Left ventricle myocardium inferior (tissue), 1 donor: ENCODE measurements at regions not wholly inside any gene's neighbourhood (a gene's known extent, or its start where the extent isn't known, plus 50 kb on each side); places are given as distances from the start of the nearest gene placed in this dataset.

Source experiments
- DNase-seq: peaks from one replicate; pipeline ENCODE4 v3.0.0-alpha.2; 2020
- H3K27ac ChIP-seq: fragments of 200-600 bp; replicated peaks from 2 replicates; pipeline ENCODE4 v1.8.0; 2021
- H3K27me3 ChIP-seq: fragments of 200-600 bp; 2 replicates; pipeline ENCODE4 v1.8.0; 2021; ENCODE audit warnings: low read depth
- H3K36me3 ChIP-seq: fragments of 200-600 bp; 2 replicates; pipeline ENCODE4 v1.8.0; 2021
- H3K4me1 ChIP-seq: fragments of 200-600 bp; 2 replicates; pipeline ENCODE4 v1.8.0; 2021
- H3K4me3 ChIP-seq: fragments of 200-600 bp; 2 replicates; pipeline ENCODE4 v1.8.0; 2021; ENCODE audit warnings: mild to moderate bottlenecking, moderate library complexity
- H3K9me3 ChIP-seq: fragments of 200-600 bp; replicated peaks from 2 replicates; pipeline ENCODE4 v1.8.0; 2021
- intact Hi-C: fragments of 100-400 bp; cut with micrococcal nuclease; formaldehyde crosslinking; loops from one replicate; pipeline ENCODE4 v1.11.0; 2022
- TF ChIP-seq, protein P1 (sequence below): fragments of 200-600 bp; IDR thresholded peaks from 2 replicates; pipeline ENCODE4 v1.8.0; 2021; ENCODE audit warnings: antibody characterized with exemption, mild to moderate bottlenecking, borderline replicate concordance
- donor health status: DM: no; HTN: yes; CAD: no; lungs with severe emphysema.

DNA sequence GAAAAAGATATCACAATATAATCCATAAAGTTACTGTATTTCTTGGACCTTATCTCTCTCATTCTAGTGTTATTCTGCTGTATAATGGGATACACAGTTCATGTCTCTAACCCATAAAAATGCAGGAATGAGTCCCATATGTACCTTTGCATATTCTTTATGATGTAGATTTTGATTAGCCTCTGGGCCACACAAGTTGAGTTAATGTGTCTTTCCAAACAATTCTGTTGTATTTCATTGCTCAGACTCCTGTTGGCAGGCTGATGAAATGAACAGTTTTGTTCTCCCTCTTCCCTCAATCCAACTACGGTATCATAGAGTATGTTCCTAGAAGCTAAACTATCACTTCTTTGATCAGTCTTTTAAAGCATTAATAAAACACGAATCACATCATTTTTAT, 113.2 kb upstream of the SATB2 start:
- TF ChIP-seq, protein P1, sequence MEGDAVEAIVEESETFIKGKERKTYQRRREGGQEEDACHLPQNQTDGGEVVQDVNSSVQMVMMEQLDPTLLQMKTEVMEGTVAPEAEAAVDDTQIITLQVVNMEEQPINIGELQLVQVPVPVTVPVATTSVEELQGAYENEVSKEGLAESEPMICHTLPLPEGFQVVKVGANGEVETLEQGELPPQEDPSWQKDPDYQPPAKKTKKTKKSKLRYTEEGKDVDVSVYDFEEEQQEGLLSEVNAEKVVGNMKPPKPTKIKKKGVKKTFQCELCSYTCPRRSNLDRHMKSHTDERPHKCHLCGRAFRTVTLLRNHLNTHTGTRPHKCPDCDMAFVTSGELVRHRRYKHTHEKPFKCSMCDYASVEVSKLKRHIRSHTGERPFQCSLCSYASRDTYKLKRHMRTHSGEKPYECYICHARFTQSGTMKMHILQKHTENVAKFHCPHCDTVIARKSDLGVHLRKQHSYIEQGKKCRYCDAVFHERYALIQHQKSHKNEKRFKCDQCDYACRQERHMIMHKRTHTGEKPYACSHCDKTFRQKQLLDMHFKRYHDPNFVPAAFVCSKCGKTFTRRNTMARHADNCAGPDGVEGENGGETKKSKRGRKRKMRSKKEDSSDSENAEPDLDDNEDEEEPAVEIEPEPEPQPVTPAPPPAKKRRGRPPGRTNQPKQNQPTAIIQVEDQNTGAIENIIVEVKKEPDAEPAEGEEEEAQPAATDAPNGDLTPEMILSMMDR: no peak
- Histone ChIP-seq H3K4me1 (no peaks in the 10 kb centered on the region), H3K27ac (no peak overlapping the region), H3K36me3 (no peaks in the 10 kb centered on the region), H3K27me3 (peaks cover 7% of the 10 kb centered on the region), H3K4me3 (no peak overlapping the region), H3K9me3 (no peaks in the 10 kb centered on the region)
- no peak for DNase-seq
- intact Hi-C loops: no loop called here

DNA sequence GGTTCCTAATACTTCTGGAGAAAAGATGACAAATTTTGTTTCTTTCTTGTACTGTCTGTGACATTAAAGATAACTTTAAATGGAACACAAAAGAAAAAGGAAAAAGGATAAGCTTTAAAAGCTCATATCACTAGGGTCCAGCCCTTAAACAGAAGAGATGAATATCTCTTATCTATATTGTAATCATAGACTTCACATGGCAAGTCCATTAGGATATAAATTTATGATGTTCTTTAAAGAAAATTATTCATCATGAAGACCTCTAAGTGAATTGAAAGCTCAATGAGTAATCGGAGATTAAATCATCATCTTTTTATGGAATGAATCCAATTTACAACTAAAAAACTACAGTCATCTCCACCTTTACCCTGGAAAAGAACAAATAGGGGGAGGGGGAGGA, 111.6 kb upstream of the SATB2 start:
- no peaks in the 10 kb centered on the region for H3K36me3 ChIP-seq
- no peak overlapping the region for H3K4me3 ChIP-seq
- DNase-seq: no peak
- TF ChIP-seq, protein P1: no peak
- intact Hi-C loops: no loop called here
- no peaks in the 10 kb centered on the region for H3K4me1 ChIP-seq
- no peaks in the 10 kb centered on the region for H3K9me3 ChIP-seq
- no peak overlapping the region for H3K27ac ChIP-seq
- peaks cover 7% of the 10 kb centered on the region for H3K27me3 ChIP-seq

DNA sequence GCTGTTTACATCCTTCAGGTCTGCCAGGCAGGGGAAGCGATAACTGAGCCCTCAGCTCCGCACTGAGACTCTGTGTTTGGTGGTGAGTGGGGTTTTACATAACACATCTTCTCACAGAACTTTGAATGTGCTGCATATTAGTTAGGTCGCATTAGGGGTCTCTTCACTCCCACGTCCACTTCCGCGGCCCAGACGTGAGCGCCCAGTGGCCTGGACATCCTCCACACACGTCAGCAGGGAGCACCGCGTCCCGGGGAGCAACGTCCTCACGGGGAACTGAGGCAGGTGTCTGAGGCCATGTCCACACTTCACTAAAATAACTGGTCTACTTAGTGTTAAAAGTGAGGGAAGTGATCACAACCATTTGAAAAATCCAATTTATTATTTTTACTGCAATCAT, 100.4 kb upstream of the SATB2 start:
- Histone ChIP-seq H3K36me3 (no peaks in the 10 kb centered on the region), H3K27ac (no peak overlapping the region), H3K9me3 (peaks cover 5% of the 10 kb centered on the region), H3K4me1 (no peaks in the 10 kb centered on the region), H3K27me3 (no peaks in the 10 kb centered on the region), H3K4me3 (no peak overlapping the region)
- no peak for DNase-seq
- TF ChIP-seq, protein P1: no peak
- intact Hi-C loops: no loop called here

DNA sequence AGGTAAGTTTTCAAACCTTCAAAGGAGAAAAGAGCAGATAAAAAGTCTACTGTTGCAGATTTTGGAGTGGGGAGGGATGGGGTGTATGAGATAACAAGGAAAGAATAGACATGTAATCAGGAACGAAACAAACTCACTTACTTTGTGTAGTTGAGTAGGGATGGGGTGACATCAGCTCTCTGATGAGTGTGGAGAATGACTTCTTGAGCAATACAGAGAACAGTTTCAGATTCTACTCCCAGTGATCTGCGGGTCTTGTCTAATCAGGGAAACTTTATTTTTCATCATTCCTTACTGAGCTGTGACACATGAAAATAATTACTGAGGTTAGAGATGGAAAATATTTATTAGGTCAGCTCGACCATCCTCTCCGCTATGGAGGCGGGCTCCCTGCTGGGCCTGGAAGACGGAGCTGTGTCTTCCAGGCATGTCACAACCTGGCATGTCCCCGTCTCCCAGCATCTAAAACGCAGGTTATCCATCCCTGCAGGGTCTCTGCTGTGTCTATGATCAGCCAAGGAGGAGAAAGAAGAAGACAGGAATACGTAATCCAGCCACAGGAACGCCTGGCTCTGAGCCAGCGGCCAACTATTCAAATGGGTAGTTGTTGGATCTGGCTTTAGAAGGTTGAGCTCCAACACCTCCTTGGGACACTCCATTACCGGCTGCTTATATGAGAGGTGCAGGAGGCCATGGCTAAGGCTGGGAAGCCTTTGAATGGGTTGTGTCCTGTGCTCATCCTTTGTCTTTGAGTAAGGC, 99.0 kb upstream of the SATB2 start:
- DNase-seq: no peak
- TF ChIP-seq, protein P1: no peak
- Histone ChIP-seq H3K4me3 (no peak overlapping the region), H3K9me3 (peaks cover 2% of the 10 kb centered on the region), H3K27me3 (no peaks in the 10 kb centered on the region), H3K27ac (no peak overlapping the region), H3K4me1 (no peaks in the 10 kb centered on the region), H3K36me3 (no peaks in the 10 kb centered on the region)
- intact Hi-C loops: no loop called here

DNA sequence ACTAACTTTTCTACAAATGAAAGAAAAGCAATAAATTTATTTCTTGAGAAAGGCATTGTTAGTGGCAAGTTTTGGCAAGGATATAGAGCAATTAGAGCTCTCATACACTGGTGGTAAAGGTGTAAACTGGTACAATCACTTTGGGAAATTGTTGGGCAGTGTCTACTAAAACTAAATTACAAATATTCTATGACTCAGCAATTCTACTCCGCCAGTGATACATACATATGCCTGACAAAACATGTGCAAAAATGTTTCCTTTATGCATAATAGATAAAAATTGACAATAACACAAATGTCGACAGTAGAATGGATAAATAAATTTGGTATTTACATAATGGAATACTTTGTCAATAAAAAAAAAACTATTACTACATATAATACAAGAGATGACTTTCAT, 96.3 kb upstream of the SATB2 start:
- TF ChIP-seq, protein P1: no peak
- no peak for DNase-seq
- H3K4me1 ChIP-seq: no peaks in the 10 kb centered on the region
- H3K9me3 ChIP-seq: no peaks in the 10 kb centered on the region
- no peak overlapping the region for H3K4me3 ChIP-seq
- H3K36me3 ChIP-seq: no peaks in the 10 kb centered on the region
- intact Hi-C loops: no loop called here
- H3K27me3 ChIP-seq: no peaks in the 10 kb centered on the region
- no peak overlapping the region for H3K27ac ChIP-seq
